GM12878 (cell line): ENCODE measurements at regions not wholly inside any gene's neighbourhood (a gene's known extent, or its start where the extent isn't known, plus 50 kb on each side); places are given as distances from the start of the nearest gene placed in this dataset.

Source experiments
- ATAC-seq: fragments of 200-7000 bp; cut with Tn5 transposase; 3 replicates; pipeline ENCODE4 v1.9.1; 2020; ENCODE audit warnings: mild to moderate bottlenecking, moderate library complexity
- BruUV-seq: library from RNA; stranded (reverse); fragments of 400-500 nt; replicated peaks from 2 replicates; lab custom pipeline; 2021; lab: Mats Ljungman, UMichigan
- CTCF ChIA-PET: fragments of 300-600 bp; sonication (Branson Sonifier 250); formaldehyde crosslinking; extraction: SDS; loops from one replicate; lab custom pipeline; 2021; ENCODE audit warnings: inconsistent platforms; lab: Yijun Ruan, JAX
- POLR2A ChIA-PET: fragments of 350-600 bp; formaldehyde crosslinking; extraction: SDS; loops from one replicate; lab custom pipeline; 2021; ENCODE audit warnings: inconsistent platforms; lab: Charles Lee
- RAD21 ChIA-PET: fragments of 300-600 bp; sonication (Branson Sonifier 250); formaldehyde crosslinking; loops from one replicate; lab custom pipeline; 2023; ENCODE audit warnings: antibody characterized with exemption; ENCODE audit not compliant: unreplicated experiment; lab: Charles Lee
- SMC1A ChIA-PET: fragments of 300-600 bp; sonication (Branson Sonifier 250); formaldehyde crosslinking; loops from one replicate; lab custom pipeline; 2023; ENCODE audit not compliant: unreplicated experiment, uncharacterized antibody; lab: Charles Lee
- DNase-seq: peaks from one replicate; pipeline ENCODE4 v3.0.0-alpha.2; 2011; ENCODE audit warnings: low read depth, low spot score
- FAIRE-seq: peaks from 3 replicates; lab custom pipeline; 2011; peaks lifted over from hg19 to GRCh38; lab: Jason Lieb, UNC
- H2AFZ ChIP-seq: 2 replicates; pipeline ENCODE4 v1.6.0; 2011; ENCODE audit warnings: low read depth, low read length, control low read depth; ENCODE audit not compliant: control insufficient read depth
- H3K27ac ChIP-seq: 2 replicates; pipeline ENCODE4 v1.5.1; 2011; ENCODE audit warnings: control low read depth; ENCODE audit not compliant: control insufficient read depth, insufficient read depth
- H3K27me3 ChIP-seq, 2 experiments: replicated peaks in 1 of 2; 2 replicates each; pipeline versions ENCODE4 v1.6.0 to v1.6.1; 2011; ENCODE audit warnings: low read length in 1 of 2; ENCODE audit not compliant: control insufficient read depth in 2 of 2, insufficient read depth in 2 of 2
- H3K36me3 ChIP-seq, 2 experiments: 2 replicates each; pipeline ENCODE4 v1.5.1; 2011; ENCODE audit warnings: low read length in 1 of 2; ENCODE audit not compliant: control insufficient read depth in 2 of 2, insufficient read depth in 2 of 2
- H3K4me1 ChIP-seq: 2 replicates; pipeline ENCODE4 v1.6.1; 2011; ENCODE audit warnings: mild to moderate bottlenecking, low read length, moderate library complexity, mixed read lengths; ENCODE audit not compliant: control insufficient read depth, insufficient read depth
- H3K4me2 ChIP-seq: 2 replicates; pipeline ENCODE4 v1.6.0; 2011; ENCODE audit warnings: control low read depth; ENCODE audit not compliant: control insufficient read depth, insufficient read depth
- H3K4me3 ChIP-seq: fragments of 200-600 bp; sonication (generic); 2 replicates; pipeline ENCODE4 v1.5.1; 2016
- H3K79me2 ChIP-seq: 2 replicates; pipeline ENCODE4 v1.6.0; 2011; ENCODE audit warnings: low read length; ENCODE audit not compliant: control insufficient read depth, insufficient read depth
- H3K9ac ChIP-seq: 2 replicates; pipeline ENCODE4 v1.8.0; 2011; ENCODE audit warnings: low read length, control low read depth, mixed read lengths; ENCODE audit not compliant: control insufficient read depth, insufficient read depth
- H3K9me3 ChIP-seq: replicated peaks from 3 replicates; pipeline ENCODE4 v1.5.1; 2011; ENCODE audit warnings: mild to moderate bottlenecking, low read length; ENCODE audit not compliant: control insufficient read depth, insufficient read depth
- H4K20me1 ChIP-seq: 2 replicates; pipeline ENCODE4 v1.6.0; 2011; ENCODE audit not compliant: control insufficient read depth, insufficient read depth
- KLF5 ChIP-seq: fragments of 450-650 bp; IDR thresholded peaks from 2 replicates; pipeline ENCODE4 v1.6.1; 2014; ENCODE audit warnings: mild to moderate bottlenecking; ENCODE audit not compliant: partially characterized antibody
- RAD21 ChIP-seq: IDR thresholded peaks from 2 replicates; pipeline ENCODE4 v1.6.1; 2011; ENCODE audit warnings: mild to moderate bottlenecking, low read depth, low read length, moderate library complexity; ENCODE audit not compliant: insufficient read depth
- SMARCA5 ChIP-seq: fragments of 450-650 bp; IDR thresholded peaks from 2 replicates; pipeline ENCODE4 v1.6.1; 2017; ENCODE audit warnings: mild to moderate bottlenecking
- SMC3 ChIP-seq: IDR thresholded peaks from 2 replicates; pipeline ENCODE4 v1.6.1; 2011; ENCODE audit warnings: low read length, improper control_type of control experiment, borderline replicate concordance
- SUPT20H ChIP-seq: IDR thresholded peaks from 2 replicates; pipeline ENCODE4 v1.6.1; 2011; ENCODE audit warnings: low read depth, mild to moderate bottlenecking, low read length, moderate library complexity, borderline replicate concordance; ENCODE audit not compliant: control insufficient read depth
- WGBS: methylation state at CpG from one replicate; pipeline ENCODE4 v1.1.6; 2016; ENCODE audit warnings: low lambda C conversion rate; ENCODE audit not compliant: insufficient replicate concordance, insufficient coverage; ENCODE audit errors: missing lambda C conversion rate; 5-methylcytosine and 5-hydroxymethylcytosine counted together
- in situ Hi-C: fragments of 300-500 bp; cut with MboI; formaldehyde crosslinking; loops from 9 replicates; pipeline ENCODE4 v1.14.3; 2018; ENCODE audit warnings: mixed read lengths
- intact Hi-C: fragments of 100-400 bp; cut with micrococcal nuclease; formaldehyde crosslinking; loops from one replicate; pipeline ENCODE4 v1.14.2; 2022; ENCODE audit not compliant: unreplicated experiment
- TF ChIP-seq, protein P1 (sequence below), 3 experiments: IDR thresholded peaks in 2 of 3; conservative IDR thresholded peaks in 1 of 3; 2 replicates each; pipeline ENCODE4 v1.5.1; 2011; ENCODE audit warnings: low read depth in 3 of 3, low read length in 3 of 3, mild to moderate bottlenecking in 3 of 3, control low read depth in 2 of 3, moderate library complexity in 2 of 3, inconsistent platforms in 1 of 3, mixed read lengths in 1 of 3; ENCODE audit not compliant: control insufficient read depth in 2 of 3, insufficient read depth in 1 of 3; ENCODE audit errors: extremely low read depth in 1 of 3

DNA sequence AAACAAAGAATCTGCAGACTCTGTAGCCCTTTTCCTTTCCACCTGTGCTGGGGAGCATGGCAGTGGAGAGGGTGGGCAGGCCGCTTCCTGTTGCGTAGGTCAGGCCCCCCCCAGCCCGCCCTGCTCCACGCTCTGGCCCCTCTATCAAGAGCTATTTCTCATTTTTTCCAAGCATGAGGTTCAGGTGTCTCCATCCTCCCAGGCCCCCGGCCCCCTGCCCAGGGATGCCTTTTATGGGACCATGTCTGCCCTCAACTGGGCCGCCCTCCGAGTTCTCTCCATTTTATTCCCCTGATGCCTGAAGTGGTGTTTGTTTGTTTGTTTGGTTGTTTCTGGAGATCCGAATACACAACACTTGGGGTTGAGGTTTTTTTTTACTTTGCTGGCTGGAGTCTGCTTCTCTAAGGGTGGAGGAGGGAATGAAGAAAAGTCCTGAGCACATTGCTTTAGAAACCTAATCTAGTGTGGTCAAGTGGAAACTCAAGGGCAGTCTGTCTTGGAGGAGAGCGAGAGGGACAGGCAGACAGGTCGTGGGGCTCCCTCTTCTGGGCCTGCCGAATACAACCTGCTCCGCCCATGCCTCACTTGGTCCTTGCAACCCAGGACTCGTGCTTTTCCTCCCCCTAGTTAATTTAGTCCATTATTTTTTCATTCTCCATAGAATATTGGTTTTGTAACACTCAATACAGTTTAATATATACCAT, 176.5 kb upstream of the LYSMD4 start:
- Histone ChIP-seq H3K79me2 (no peaks in the 10 kb centered on the region), H2AFZ (no peak overlapping the region), H3K27ac (no peak overlapping the region), H4K20me1 (no peaks in the 10 kb centered on the region), H3K9ac (no peak overlapping the region), H3K9me3 (no peaks in the 10 kb centered on the region), H3K4me3 (no peak overlapping the region), H3K4me2 (no peak overlapping the region), H3K4me1 (no peaks in the 10 kb centered on the region), H3K36me3 (no peaks in the 10 kb centered on the region), H3K27me3 (no peaks in the 10 kb centered on the region)
- POLR2A ChIA-PET = no interaction called here
- RAD21 ChIA-PET = interaction anchor here (0.7 to 1.1 kb wide), 2 partner anchors 14 to 205 kb away, joined by 3 to 4 read pairs; no protein-coding TSS in a partner anchor
- in situ Hi-C loops = loop anchor here (10.0 kb wide), 1 partner anchor 645 kb away; no protein-coding TSS in a partner anchor
- intact Hi-C loops = loop anchor here (10.0 kb wide), 1 partner anchor 55 kb away; no protein-coding TSS in a partner anchor
- FAIRE-seq = no peak
- no TSS peak for BruUV-seq
- CTCF ChIA-PET = no interaction called here
- TF ChIP-seq SMC3 = peak; percentile 28; the same call in 1 of the 2 replicates
- TF ChIP-seq, protein P1, sequence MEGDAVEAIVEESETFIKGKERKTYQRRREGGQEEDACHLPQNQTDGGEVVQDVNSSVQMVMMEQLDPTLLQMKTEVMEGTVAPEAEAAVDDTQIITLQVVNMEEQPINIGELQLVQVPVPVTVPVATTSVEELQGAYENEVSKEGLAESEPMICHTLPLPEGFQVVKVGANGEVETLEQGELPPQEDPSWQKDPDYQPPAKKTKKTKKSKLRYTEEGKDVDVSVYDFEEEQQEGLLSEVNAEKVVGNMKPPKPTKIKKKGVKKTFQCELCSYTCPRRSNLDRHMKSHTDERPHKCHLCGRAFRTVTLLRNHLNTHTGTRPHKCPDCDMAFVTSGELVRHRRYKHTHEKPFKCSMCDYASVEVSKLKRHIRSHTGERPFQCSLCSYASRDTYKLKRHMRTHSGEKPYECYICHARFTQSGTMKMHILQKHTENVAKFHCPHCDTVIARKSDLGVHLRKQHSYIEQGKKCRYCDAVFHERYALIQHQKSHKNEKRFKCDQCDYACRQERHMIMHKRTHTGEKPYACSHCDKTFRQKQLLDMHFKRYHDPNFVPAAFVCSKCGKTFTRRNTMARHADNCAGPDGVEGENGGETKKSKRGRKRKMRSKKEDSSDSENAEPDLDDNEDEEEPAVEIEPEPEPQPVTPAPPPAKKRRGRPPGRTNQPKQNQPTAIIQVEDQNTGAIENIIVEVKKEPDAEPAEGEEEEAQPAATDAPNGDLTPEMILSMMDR (IDR thresholded peaks at IDR 0.05 in 2 of 3, conservative IDR thresholded peaks at IDR 0.05 in 1 of 3; ENCODE audit: control insufficient read depth in 2 of 3, extremely low read depth in 1 of 3, insufficient read depth in 1 of 3, low read depth in 3 of 3, low read length in 3 of 3) = peak; percentile 35 to 46 (median 37); a peak in 4 of 6 replicates
- TF ChIP-seq SMARCA5 = no peak
- TF ChIP-seq KLF5 = no peak
- no peak for TF ChIP-seq SUPT20H
- TF ChIP-seq RAD21 = peak; percentile 64
- DNase-seq = no peak
- peak; percentile 75 for ATAC-seq
- WGBS = 39% methylated on average over 10 of the region's 13 CpGs
- SMC1A ChIA-PET = interaction anchor here (1.5 kb wide), 1 partner anchor 154 kb away, joined by 5 read pairs; no protein-coding TSS in a partner anchor
